AG04449 (cell line): ENCODE measurements at regions not wholly inside any gene's neighbourhood (a gene's known extent, or its start where the extent isn't known, plus 50 kb on each side); places are given as distances from the start of the nearest gene placed in this dataset.

ENCODE experiments used
- CTCF ChIA-PET: fragments of 350-600 bp; formaldehyde crosslinking; extraction: SDS; loops from one replicate; lab custom pipeline; 2021; ENCODE audit warnings: antibody characterized with exemption; lab: Yijun Ruan, JAX
- POLR2A ChIA-PET: fragments of 400-600, 350-600 bp; formaldehyde crosslinking; extraction: SDS; loops from one replicate; lab custom pipeline; 2020; ENCODE audit warnings: antibody characterized with exemption, inconsistent platforms; lab: Yijun Ruan, JAX
- DNase-seq: peaks from one replicate; pipeline ENCODE4 v3.0.0-alpha.2; 2010; ENCODE audit warnings: low read depth, low spot score
- H3K4me3 ChIP-seq: 2 replicates; pipeline ENCODE4 v1.5.1; 2011; ENCODE audit warnings: low read depth, mild to moderate bottlenecking, control low read depth, low read length
- TF ChIP-seq, protein P1 (sequence below): IDR thresholded peaks from one replicate; pipeline ENCODE4 v1.5.1; 2011; ENCODE audit warnings: mild to moderate bottlenecking, moderate library complexity, low read length, control low read depth, inconsistent platforms; ENCODE audit not compliant: insufficient read depth; ENCODE audit errors: missing control alignments

DNA sequence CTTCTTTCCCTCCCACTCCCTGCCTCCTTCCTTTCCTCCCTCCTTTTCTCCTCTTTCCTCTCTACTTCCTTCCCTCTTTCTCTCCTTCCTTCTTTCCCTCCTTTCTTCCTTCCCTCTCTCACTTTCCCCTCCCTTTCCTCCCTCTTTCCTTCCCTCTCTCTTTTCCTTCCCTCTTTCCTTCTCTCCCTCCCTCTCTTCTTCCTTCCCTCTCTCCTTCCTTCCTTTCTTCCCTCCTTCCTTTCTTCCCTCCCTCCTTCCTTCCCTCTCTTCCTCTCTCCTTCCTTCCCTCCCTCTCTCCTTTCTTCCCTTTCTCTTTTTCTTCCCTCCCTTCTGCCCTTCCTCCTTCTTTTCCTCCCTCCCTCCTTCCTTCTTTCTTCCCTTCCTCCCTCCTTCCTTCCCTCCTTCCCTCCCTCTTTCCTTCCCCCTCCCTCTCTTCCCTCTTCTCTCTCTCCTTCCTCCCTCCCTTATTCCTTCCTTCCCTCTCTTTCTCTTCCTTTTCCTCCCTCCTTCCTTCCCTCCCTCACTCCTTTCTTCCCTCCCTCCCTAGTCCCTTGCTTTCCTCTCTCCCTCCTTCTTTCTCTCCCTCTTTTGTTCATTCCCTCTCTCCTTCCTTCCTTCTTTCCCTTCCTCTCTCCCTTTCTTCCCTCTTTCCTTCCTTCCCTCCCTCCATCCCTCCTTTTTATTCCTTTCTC, 443.9 kb downstream of the ZNF536 start:
- ChIA-PET POLR2A (no interaction called here), CTCF (no interaction called here)
- no peak overlapping the region for H3K4me3 ChIP-seq
- TF ChIP-seq, protein P1, sequence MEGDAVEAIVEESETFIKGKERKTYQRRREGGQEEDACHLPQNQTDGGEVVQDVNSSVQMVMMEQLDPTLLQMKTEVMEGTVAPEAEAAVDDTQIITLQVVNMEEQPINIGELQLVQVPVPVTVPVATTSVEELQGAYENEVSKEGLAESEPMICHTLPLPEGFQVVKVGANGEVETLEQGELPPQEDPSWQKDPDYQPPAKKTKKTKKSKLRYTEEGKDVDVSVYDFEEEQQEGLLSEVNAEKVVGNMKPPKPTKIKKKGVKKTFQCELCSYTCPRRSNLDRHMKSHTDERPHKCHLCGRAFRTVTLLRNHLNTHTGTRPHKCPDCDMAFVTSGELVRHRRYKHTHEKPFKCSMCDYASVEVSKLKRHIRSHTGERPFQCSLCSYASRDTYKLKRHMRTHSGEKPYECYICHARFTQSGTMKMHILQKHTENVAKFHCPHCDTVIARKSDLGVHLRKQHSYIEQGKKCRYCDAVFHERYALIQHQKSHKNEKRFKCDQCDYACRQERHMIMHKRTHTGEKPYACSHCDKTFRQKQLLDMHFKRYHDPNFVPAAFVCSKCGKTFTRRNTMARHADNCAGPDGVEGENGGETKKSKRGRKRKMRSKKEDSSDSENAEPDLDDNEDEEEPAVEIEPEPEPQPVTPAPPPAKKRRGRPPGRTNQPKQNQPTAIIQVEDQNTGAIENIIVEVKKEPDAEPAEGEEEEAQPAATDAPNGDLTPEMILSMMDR = no peak
- DNase-seq = no peak

DNA sequence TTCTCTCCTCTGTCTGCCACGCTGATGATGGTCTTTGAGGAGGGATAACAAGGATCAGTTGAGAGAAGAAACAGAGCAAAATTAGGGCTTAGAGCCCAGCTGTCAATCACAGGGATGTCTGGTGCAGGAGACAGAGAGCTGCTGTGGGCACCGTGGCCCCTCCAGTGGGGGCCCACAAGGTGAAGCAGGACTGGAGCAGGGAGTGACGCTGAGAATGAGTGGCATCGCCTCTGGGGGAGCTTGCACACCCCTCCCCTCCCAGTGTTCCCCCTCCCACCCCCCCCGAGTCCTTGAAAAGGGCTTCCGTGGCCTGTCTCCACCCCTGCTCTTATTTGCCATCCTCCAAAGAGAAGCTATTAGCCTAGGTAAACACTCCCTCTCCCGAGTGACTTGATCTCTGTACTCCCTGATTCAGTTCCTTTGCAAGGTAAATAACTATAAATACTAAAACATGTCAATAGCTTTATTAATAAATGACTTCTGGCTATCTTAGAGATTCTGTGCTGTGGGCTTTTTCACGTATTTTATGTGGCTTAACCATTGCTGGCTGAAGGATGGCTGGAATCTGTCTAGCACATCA, 440.0 kb downstream of the ZNF536 start:
- CTCF ChIA-PET = no interaction called here

DNA sequence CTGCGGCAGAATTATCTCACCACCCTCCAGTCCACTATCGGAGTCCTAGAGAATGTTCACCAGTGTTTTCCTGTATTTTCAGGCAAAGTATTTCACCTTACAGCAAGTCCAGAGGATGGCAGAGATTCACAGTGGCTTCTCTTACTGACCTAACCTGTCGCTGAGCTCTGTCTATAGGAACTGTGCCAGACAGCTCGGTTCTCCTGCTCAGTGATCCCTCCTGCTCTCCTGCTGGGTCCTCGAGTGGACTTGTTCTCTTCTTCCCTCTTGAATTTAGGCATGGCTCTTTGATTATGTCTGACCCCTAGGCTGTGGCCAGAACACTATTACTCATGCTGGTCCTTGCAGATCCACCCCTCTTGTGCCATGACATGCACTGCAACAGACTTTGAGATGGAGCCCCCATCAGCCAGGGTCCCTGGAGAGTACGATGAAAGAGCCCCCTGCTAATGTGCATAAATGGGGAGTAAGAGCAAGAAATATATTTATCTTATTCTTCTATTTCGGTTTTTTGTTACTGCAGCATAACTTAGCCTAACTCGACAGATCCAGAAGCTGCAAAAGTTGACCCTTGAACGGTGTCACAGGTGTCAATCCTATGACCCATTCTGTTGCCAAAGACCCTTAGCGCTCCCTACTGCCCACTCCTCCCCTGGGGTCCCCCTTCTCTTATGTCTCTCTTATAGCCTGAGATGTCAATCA, 439.4 kb downstream of the ZNF536 start:
- no peak overlapping the region for H3K4me3 ChIP-seq
- TF ChIP-seq, protein P1 = no peak
- POLR2A ChIA-PET = no interaction called here
- DNase-seq = no peak
- CTCF ChIA-PET = no interaction called here

More for the DNA sequence above, 440.0 kb downstream of the ZNF536 start:
- DNase-seq = no peak
- POLR2A ChIA-PET = no interaction called here
- TF ChIP-seq, protein P1 = no peak
- no peak overlapping the region for H3K4me3 ChIP-seq

DNA sequence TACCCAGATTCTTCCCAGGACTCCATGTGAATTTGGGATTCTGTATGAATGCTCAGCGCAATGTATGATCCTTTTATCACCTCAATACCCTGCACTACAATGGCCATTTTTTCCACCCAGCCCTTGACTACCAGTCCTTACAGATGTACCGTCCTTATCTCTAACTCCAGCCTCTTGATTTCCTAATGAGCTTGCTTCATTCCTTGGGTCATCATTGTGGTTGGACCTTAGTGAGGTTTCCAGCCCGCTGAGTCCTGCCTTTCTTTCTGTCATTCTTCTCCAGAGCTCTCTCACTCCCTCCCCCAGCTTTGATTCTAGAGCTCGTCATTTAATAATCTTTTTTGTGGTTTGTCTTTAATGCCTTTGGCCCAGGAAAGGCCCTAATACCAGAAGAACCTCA, 438.5 kb downstream of the ZNF536 start:
- ChIA-PET POLR2A (no interaction called here), CTCF (no interaction called here)
- no peak for DNase-seq
- no peak overlapping the region for H3K4me3 ChIP-seq
- TF ChIP-seq, protein P1 = no peak

DNA sequence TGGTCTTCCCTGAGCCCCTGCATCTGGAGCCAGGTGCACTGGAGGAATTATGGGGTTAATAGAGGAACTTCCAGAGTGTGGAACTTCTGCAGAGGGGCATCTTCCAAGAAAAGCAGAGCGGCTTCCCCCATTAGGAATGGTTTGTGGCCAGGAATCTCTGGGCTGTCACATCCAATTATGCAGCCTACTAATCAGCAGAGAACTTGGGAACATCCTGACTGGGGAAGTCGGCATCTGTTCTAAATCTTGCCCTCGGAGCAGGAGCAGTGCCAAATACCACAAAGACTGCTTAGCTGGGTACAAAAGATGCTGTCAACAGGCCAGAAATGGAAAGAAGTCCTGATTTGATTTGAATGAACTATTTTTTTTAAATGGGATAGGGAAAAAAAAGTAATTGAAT, 435.1 kb downstream of the ZNF536 start:
- TF ChIP-seq, protein P1 = no peak
- ChIA-PET CTCF (no interaction called here), POLR2A (no interaction called here)
- no peak for DNase-seq
- no peak overlapping the region for H3K4me3 ChIP-seq

DNA sequence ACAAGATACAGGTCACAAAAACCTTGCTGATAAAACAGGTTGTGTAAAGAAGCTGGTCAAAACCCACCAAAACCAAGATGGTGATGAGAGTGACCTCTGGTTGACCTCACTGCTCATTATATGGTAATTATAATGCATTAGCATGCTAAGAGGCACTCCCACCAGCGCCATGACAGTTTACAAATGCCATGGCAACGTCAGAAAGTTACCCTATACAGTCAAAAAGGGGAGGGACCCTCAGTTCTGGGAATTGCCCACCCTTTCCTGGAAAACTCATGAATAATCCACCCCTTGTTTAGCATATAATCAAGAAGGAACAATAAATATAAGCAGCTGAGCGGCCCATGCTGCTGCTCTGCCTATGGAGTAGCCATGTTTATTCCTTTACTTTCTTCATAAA, 434.1 kb downstream of the ZNF536 start:
- no peak for DNase-seq
- ChIA-PET POLR2A (no interaction called here), CTCF (no interaction called here)
- H3K4me3 ChIP-seq = no peak overlapping the region
- TF ChIP-seq, protein P1 = no peak
